HEK293T (cell line): ENCODE measurements at regions not wholly inside any gene's neighbourhood (a gene's known extent, or its start where the extent isn't known, plus 50 kb on each side); places are given as distances from the start of the nearest gene placed in this dataset.

ENCODE experiments used
- CTCF ChIA-PET: fragments of 350-600 bp; formaldehyde crosslinking; extraction: SDS; loops from one replicate; lab custom pipeline; 2021; ENCODE audit warnings: antibody characterized with exemption, inconsistent platforms; lab: Yijun Ruan, JAX
- POLR2A ChIA-PET: fragments of 350-600 bp; formaldehyde crosslinking; extraction: SDS; loops from one replicate; lab custom pipeline; 2020; ENCODE audit warnings: antibody characterized with exemption, inconsistent platforms; lab: Yijun Ruan, JAX
- DNase-seq: peaks from one replicate; pipeline ENCODE4 v3.0.0; 2012; ENCODE audit warnings: mixed read lengths; ENCODE audit errors: extremely low spot score
- ARNT ChIP-seq: fragments of 450-650 bp; IDR thresholded peaks from 2 replicates; pipeline ENCODE4 v1.6.1; 2017; ENCODE audit warnings: mild to moderate bottlenecking
- BHLHE40 ChIP-seq: fragments of 450-650 bp; IDR thresholded peaks from 2 replicates; pipeline ENCODE4 v1.6.1; 2016; ENCODE audit warnings: mild to moderate bottlenecking, moderate library complexity, borderline replicate concordance
- CTBP1 ChIP-seq: fragments of 450-650 bp; IDR thresholded peaks from 2 replicates; pipeline ENCODE4 v1.6.1; 2016; ENCODE audit warnings: borderline replicate concordance
- ELF4 ChIP-seq: fragments of 450-650 bp; IDR thresholded peaks from 2 replicates; pipeline ENCODE4 v1.6.1; 2017; ENCODE audit warnings: antibody characterized with exemption
- FOXA1 ChIP-seq: fragments of 450-650 bp; IDR thresholded peaks from 2 replicates; pipeline ENCODE4 v1.6.1; 2016; ENCODE audit warnings: mild to moderate bottlenecking
- FOXK2 ChIP-seq: fragments of 450-650 bp; IDR thresholded peaks from 2 replicates; pipeline ENCODE4 v1.6.1; 2016; ENCODE audit warnings: mild to moderate bottlenecking
- FOXM1 ChIP-seq: fragments of 450-650 bp; IDR thresholded peaks from 2 replicates; pipeline ENCODE4 v1.6.1; 2017; ENCODE audit warnings: mild to moderate bottlenecking, borderline replicate concordance
- HDGF ChIP-seq: fragments of 450-650 bp; IDR thresholded peaks from 2 replicates; pipeline ENCODE4 v1.6.1; 2017; ENCODE audit warnings: antibody characterized with exemption, borderline replicate concordance
- L3MBTL2 ChIP-seq: fragments of 450-650 bp; conservative IDR thresholded peaks from 2 replicates; pipeline ENCODE4 v1.6.1; 2016; ENCODE audit warnings: mild to moderate bottlenecking
- LEF1 ChIP-seq: fragments of 450-650 bp; IDR thresholded peaks from 2 replicates; pipeline ENCODE4 v1.6.1; 2017; ENCODE audit warnings: mild to moderate bottlenecking, borderline replicate concordance
- NFRKB ChIP-seq: fragments of 450-650 bp; IDR thresholded peaks from 2 replicates; pipeline ENCODE4 v1.6.1; 2016; ENCODE audit warnings: mild to moderate bottlenecking, moderate library complexity
- PKNOX1 ChIP-seq: fragments of 450-650 bp; IDR thresholded peaks from 2 replicates; pipeline ENCODE4 v1.6.1; 2016
- SP1 ChIP-seq: fragments of 450-650 bp; IDR thresholded peaks from 2 replicates; pipeline ENCODE4 v1.6.1; 2017
- SUZ12 ChIP-seq: fragments of 450-650 bp; IDR thresholded peaks from 2 replicates; pipeline ENCODE4 v1.6.1; 2016; ENCODE audit warnings: mild to moderate bottlenecking
- TARDBP ChIP-seq: fragments of 450-650 bp; IDR thresholded peaks from 2 replicates; pipeline ENCODE4 v1.6.1; 2016
- ZNF384 ChIP-seq: fragments of 450-650 bp; IDR thresholded peaks from 2 replicates; pipeline ENCODE4 v1.6.1; 2016

GRCh38 chr11:121733858-121734257 lies 281.1 kb upstream of the SORL1-AS1 start:
- DNase-seq = no peak
- ChIA-PET POLR2A (no interaction called here), CTCF (no interaction called here)
- TF ChIP-seq PKNOX1 (no peak), FOXK2 (no peak), NFRKB (no peak), L3MBTL2 (no peak), ELF4 (no peak), FOXA1 (no peak), ZNF384 (no peak), FOXM1 (no peak), LEF1 (no peak), CTBP1 (no peak), BHLHE40 (no peak), SP1 (no peak), ARNT (no peak), TARDBP (no peak), HDGF (no peak), SUZ12 (no peak)

GRCh38 chr11:121727942-121728341 lies 275.2 kb upstream of the SORL1-AS1 start:
- no peak for DNase-seq
- CTCF ChIA-PET = no interaction called here
- TF ChIP-seq CTBP1 = no peak
- TF ChIP-seq FOXK2 = no peak
- TF ChIP-seq NFRKB = no peak
- TF ChIP-seq BHLHE40 = no peak
- TF ChIP-seq PKNOX1 = no peak
- TF ChIP-seq L3MBTL2 = no peak
- TF ChIP-seq TARDBP = no peak
- no peak for TF ChIP-seq ELF4
- TF ChIP-seq FOXM1 = no peak
- TF ChIP-seq SP1 = no peak
- no peak for TF ChIP-seq ARNT
- TF ChIP-seq LEF1 = no peak
- no peak for TF ChIP-seq HDGF
- no peak for TF ChIP-seq FOXA1
- TF ChIP-seq SUZ12 = no peak
- TF ChIP-seq ZNF384 = no peak

GRCh38 chr11:121723246-121723741 lies 270.5 kb upstream of the SORL1-AS1 start:
- TF ChIP-seq ZNF384 (no peak), BHLHE40 (no peak), LEF1 (no peak), L3MBTL2 (no peak), NFRKB (no peak), SP1 (no peak), FOXA1 (no peak), SUZ12 (no peak), PKNOX1 (no peak), TARDBP (no peak), ELF4 (no peak), CTBP1 (no peak), ARNT (no peak), FOXK2 (no peak), HDGF (no peak), FOXM1 (no peak)
- ChIA-PET POLR2A (no interaction called here), CTCF (no interaction called here)
- DNase-seq = no peak

More at GRCh38 chr11:121727942-121728341, 275.2 kb upstream of the SORL1-AS1 start:
- POLR2A ChIA-PET = no interaction called here

- ChIA-PET CTCF (no interaction called here), POLR2A (no interaction called here)
- DNase-seq = no peak
- TF ChIP-seq FOXK2 = no peak
- TF ChIP-seq BHLHE40 = no peak
- no peak for TF ChIP-seq SUZ12
- TF ChIP-seq LEF1 = no peak
Measured at GRCh38 chr11:121722431-121723245, 269.9 kb upstream of the SORL1-AS1 start.

- ChIA-PET POLR2A (no interaction called here), CTCF (no interaction called here)
- no peak for DNase-seq
- TF ChIP-seq HDGF = no peak
- no peak for TF ChIP-seq SP1
- TF ChIP-seq ARNT = no peak
- TF ChIP-seq FOXM1 = no peak
Measured at GRCh38 chr11:121721961-121722360, 269.2 kb upstream of the SORL1-AS1 start.

- TF ChIP-seq SUZ12 (no peak), LEF1 (no peak), CTBP1 (no peak), NFRKB (no peak), BHLHE40 (no peak)
- ChIA-PET CTCF (no interaction called here), POLR2A (no interaction called here)
- DNase-seq = no peak
Measured at GRCh38 chr11:121721448-121721847, 268.7 kb upstream of the SORL1-AS1 start.
